ENCODE measurements at regions not wholly inside any gene's neighbourhood (a gene's known extent, or its start where the extent isn't known, plus 50 kb on each side); places are given as distances from the start of the nearest gene placed in this dataset.
"Not testable (repeated sequence)": the region's sequence is repeated elsewhere in the genome, so short reads cannot be mapped to it uniquely, and the experiment has no call there.

GRCh38 chrX:14308976-14309375 lies 220.4 kb upstream of the GLRA2 start:
- not testable (repeated sequence) for TF ChIP-seq CTCF (optimal IDR thresholded peaks at IDR 0.05 in 1 of 3, IDR thresholded peaks at IDR 0.05 in 1 of 3, conservative IDR thresholded peaks at IDR 0.05 in 1 of 3; ENCODE audit: extremely low read depth in 1 of 3, insufficient read depth in 2 of 3, low read length in 3 of 3); EZH2 (IDR thresholded peaks at IDR 0.05; ENCODE audit: low read length)
